Heart left ventricle (tissue), 16 donors: ENCODE measurements at regions not wholly inside any gene's neighbourhood (a gene's known extent, or its start where the extent isn't known, plus 50 kb on each side); places are given as distances from the start of the nearest gene placed in this dataset.

ENCODE experiments used
- ATAC-seq, 4 donors: fragments of 200-7000 bp; cut with Tn5 transposase; one replicate each; pipeline ENCODE4 v1.9.1; 2020 to 2022; ENCODE audit warnings: moderate library complexity in 4 of 4, mild to moderate bottlenecking in 3 of 4, moderate number of reproducible peaks in 1 of 4
- DNase-seq, 5 donors: peaks; one replicate each; pipeline ENCODE4 v3.0.0-alpha.2; 2020
- H3K27ac ChIP-seq, 12 donors: fragments of 200-600 bp; sonication (generic) in 4 of 12; one replicate each; pipeline versions ENCODE4 v1.5.0 to v1.8.0; 2016 to 2022; ENCODE audit warnings: mild to moderate bottlenecking in 2 of 12
- H3K27me3 ChIP-seq, 9 donors: fragments of 200-600 bp; sonication (generic) in 2 of 9; one replicate each; pipeline versions ENCODE4 v1.5.1 to v1.8.0; 2016 to 2022; ENCODE audit warnings: mild to moderate bottlenecking in 3 of 9
- H3K36me3 ChIP-seq, 9 donors: fragments of 200-600 bp; sonication (generic) in 2 of 9; one replicate each; pipeline versions ENCODE4 v1.5.0 to v1.8.0; 2018 to 2022; ENCODE audit warnings: mild to moderate bottlenecking in 2 of 9
- H3K4me1 ChIP-seq, 12 donors: fragments of 200-600 bp; sonication (generic) in 4 of 12; one replicate each; pipeline versions ENCODE4 v1.5.0 to v1.8.0; 2016 to 2022; ENCODE audit warnings: mild to moderate bottlenecking in 3 of 12
- H3K4me3 ChIP-seq, 12 donors: fragments of 200-600 bp; sonication (generic) in 4 of 12; one replicate each; pipeline versions ENCODE4 v1.5.0 to v1.8.0; 2017 to 2022; ENCODE audit warnings: mild to moderate bottlenecking in 9 of 12, moderate library complexity in 4 of 12
- H3K9me3 ChIP-seq, 12 donors: fragments of 200-600 bp; sonication (generic) in 4 of 12; one replicate each; pipeline versions ENCODE4 v1.5.0 to v1.8.0; 2016 to 2022; ENCODE audit warnings: mild to moderate bottlenecking in 1 of 12
- POLR2A ChIP-seq, 2 donors: fragments of 450-650 bp; IDR thresholded peaks; one replicate each; pipeline ENCODE4 v1.6.1; 2017; ENCODE audit warnings: antibody characterized with exemption in 2 of 2, mild to moderate bottlenecking in 2 of 2, moderate library complexity in 2 of 2
- WGBS, 4 donors: extraction: QIAGEN DNeasy Blood & Tissue Kit in 2 of 4; methylation state at CpG; one replicate each; pipeline versions ENCODE4 v1.1.5 to v1.1.7; 2013 to 2018; 5-methylcytosine and 5-hydroxymethylcytosine counted together
- intact Hi-C, 10 donors: fragments of 100-400 bp; cut with DNase I; formaldehyde crosslinking; loops; one replicate each; pipeline versions ENCODE4 v1.11.1 to v1.14.2; 2022
- TF ChIP-seq, protein P1 (sequence below), 12 donors: fragments of 200-600 bp; sonication (generic) in 4 of 12; IDR thresholded peaks; one replicate each; pipeline versions ENCODE4 v1.5.0 to v1.8.0; 2018 to 2022; ENCODE audit warnings: antibody characterized with exemption in 12 of 12, mild to moderate bottlenecking in 5 of 12
- donor health status: ischemic (EF 13 %, LVEDD 7.1; RV severe dilation, severe dysfunction).
- donor health status: healthy with polysubstance abuse.
- donor health status: DM: no; HTN: yes; CAD: no.
- donor health status: DM: no; HTN: no; CAD: no.
- donor health status: ischemic (EF 25% LVEDD 6.9; RV normal size, moderate dysfunction).
- donor health status: ischemic (EF 25% LVEDD 5.7; RV mildly dilated, moderate dysfunction).
- donor health status: healthy.
- donor health status: DM: yes; HTN: yes; CAD: no.
- donor health status: ischemic (EF 35%, LVEDD 5.7; RV mildly dilated, moderate dysfunction).
- donor health status: nonischemic (EF 11% LVEDD 7.7; RV severe dilation, severe dysfunction).
- donor health status: DM: yes; HTN: yes; CAD: no.
- donor health status: PGD.
- donor health status: ischemic (EF 29% LVEDD 5.4; RV normal size, mild dysfunction).
- donor health status: nonischemic (EF 23%, LVEDD 6.1; RV moderate dilation, normal function).

DNA sequence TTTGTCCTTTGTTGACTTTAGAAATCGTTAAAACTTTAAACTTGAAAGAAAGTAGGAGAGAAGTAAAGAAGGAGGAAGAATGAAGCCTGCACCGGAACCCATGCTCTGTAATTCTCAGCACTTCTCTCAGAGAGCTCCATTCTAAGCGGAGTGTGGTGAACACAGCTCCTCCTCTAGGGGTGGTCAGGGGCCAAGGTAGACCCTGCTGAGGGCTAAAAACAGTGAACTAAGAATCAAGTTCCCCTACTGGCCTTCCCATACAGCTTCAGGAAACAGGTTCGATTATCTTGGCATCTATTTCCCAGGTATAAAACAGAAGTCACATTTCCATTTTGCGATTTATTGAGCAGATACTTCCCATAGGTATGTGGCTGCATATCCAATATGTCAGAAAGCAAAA lies 92.7 kb upstream of the ASAP2 start:
- TF ChIP-seq POLR2A (IDR thresholded peaks at IDR 0.05), result no peak
- Histone ChIP-seq H3K9me3 (no peaks in the 10 kb centered on the region), H3K36me3 (no peaks in the 10 kb centered on the region), H3K4me3 (no peak overlapping the region), H3K27ac (no peak overlapping the region), H3K27me3 (no peaks in the 10 kb centered on the region), H3K4me1 (no peaks in the 10 kb centered on the region)
- intact Hi-C loops, result no loop called here
- ATAC-seq (no peak), DNase-seq (no peak)
- 66 to 91% (median 79%) methylated on average over 5 of the region's 5 CpGs for WGBS, 4 donors

DNA sequence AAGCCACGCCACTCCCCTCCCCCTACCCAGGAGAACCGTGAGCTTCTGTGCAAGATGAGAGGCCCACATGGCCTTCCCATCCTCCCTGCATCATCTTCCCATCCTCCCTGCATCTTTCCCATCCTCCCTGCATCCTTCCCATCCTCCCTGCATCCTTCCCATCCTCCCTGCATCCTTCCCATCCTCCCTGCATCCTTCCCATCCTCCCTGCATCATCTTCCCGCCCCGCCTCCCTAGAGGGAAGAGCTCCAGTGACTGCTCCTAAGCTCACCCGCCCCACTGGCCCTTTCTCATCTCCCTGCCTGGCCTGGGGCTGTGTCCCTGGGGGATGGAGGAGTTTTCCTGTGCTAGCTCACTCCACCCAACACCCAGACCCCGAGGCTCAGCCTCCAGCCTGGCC lies 93.3 kb upstream of the ASAP2 start:
- no peak for ATAC-seq
- peaks cover 0 to 4% (median under 1%) of the 10 kb centered on the region in 12 donors for H3K4me1 ChIP-seq
- TF ChIP-seq POLR2A (IDR thresholded peaks at IDR 0.05), result no peak
- TF ChIP-seq, protein P1, sequence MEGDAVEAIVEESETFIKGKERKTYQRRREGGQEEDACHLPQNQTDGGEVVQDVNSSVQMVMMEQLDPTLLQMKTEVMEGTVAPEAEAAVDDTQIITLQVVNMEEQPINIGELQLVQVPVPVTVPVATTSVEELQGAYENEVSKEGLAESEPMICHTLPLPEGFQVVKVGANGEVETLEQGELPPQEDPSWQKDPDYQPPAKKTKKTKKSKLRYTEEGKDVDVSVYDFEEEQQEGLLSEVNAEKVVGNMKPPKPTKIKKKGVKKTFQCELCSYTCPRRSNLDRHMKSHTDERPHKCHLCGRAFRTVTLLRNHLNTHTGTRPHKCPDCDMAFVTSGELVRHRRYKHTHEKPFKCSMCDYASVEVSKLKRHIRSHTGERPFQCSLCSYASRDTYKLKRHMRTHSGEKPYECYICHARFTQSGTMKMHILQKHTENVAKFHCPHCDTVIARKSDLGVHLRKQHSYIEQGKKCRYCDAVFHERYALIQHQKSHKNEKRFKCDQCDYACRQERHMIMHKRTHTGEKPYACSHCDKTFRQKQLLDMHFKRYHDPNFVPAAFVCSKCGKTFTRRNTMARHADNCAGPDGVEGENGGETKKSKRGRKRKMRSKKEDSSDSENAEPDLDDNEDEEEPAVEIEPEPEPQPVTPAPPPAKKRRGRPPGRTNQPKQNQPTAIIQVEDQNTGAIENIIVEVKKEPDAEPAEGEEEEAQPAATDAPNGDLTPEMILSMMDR (IDR thresholded peaks at IDR 0.05), result no peak
- H3K9me3 ChIP-seq, result no peaks in the 10 kb centered on the region
- H3K36me3 ChIP-seq, result no peaks in the 10 kb centered on the region
- no peak overlapping the region for H3K4me3 ChIP-seq
- intact Hi-C loops, result no loop called here
- WGBS, 4 donors, result 78 to 83% (median 80%) methylated on average over 6 of the region's 6 CpGs
- H3K27ac ChIP-seq, result no peak overlapping the region
- DNase-seq, result no peak
- no peaks in the 10 kb centered on the region for H3K27me3 ChIP-seq

DNA sequence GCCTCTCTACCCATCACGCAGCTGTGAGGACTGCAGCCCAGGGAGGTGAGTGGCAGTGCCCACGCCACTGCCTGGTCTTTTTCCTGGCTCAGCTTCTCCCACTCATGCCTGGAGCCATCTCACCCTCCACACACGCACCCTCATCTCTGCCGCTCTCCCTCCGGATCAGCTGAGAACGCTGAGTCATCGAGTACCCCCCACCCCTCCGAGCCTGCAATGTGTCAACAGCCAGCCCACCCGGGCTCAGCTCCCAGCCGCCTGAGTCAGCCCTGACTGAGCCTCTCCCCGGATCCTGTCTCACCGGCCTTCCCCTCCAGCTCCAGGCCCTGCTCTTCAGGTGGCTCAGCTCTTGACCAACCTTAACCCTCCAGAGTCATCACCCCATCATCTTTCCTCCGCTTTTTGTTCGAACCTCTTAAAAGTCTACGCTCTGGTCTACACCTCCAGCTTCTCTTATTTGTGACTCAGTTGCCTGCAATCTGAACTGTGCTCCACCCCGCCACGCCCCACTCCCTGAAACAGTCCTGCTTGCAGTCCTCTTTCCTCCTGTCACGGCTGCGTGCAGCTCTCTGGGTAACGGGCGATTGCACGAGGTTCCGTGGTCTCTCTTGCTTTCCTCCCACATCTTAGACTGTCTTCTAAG lies 94.4 kb upstream of the ASAP2 start:
- no peaks in the 10 kb centered on the region for H3K9me3 ChIP-seq
- H3K27me3 ChIP-seq, result no peaks in the 10 kb centered on the region
- intact Hi-C loops, result no loop called here
- no peaks in the 10 kb centered on the region for H3K36me3 ChIP-seq
- H3K4me1 ChIP-seq, result peaks cover 0 to 14% (median 6%) of the 10 kb centered on the region in 12 donors
- DNase-seq, result peak in 1 of 5 donors; percentile 50
- no peak overlapping the region for H3K27ac ChIP-seq
- peak; percentile 29 to 65 (median 48) for ATAC-seq
- H3K4me3 ChIP-seq, result no peak overlapping the region
- 64 to 75% (median 72%) methylated on average over 23 of the region's 23 CpGs for WGBS, 4 donors
- TF ChIP-seq POLR2A (IDR thresholded peaks at IDR 0.05), result no peak
- TF ChIP-seq, protein P1 (IDR thresholded peaks at IDR 0.05), result no peak

DNA sequence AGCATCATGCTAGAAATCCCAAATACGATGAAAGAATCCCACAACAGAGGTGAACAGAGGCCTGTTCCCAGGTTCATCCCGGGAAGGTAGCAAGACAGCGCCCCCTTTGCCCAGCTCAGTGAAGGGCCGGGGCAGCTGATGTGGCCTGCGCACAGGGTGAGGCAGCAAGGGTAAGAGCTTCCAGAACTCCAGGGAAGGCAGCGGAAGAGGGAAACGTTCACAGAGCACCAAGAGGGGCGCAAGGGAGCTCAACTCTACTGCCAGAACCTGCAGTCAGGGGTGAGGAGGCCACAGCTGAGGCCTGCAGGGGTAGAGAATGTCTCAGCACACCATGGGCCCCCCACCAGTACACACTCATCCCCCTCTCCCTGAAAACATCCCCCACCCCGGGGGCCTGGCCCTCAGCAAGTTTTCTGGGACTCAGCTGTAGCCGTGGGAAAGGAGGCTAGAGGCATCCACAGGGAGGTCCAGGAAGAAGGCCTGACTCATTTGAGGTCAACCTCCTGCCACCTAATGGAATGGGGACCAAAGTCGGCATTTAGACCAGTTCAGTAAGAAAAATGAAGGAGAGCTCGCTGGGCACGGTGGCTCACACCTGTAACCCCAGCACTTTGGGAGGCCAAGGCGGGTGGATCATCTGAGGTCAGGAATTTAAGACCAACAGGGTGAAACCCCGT lies 95.6 kb upstream of the ASAP2 start:
- 89 to 94% (median 93%) methylated on average over 15 of the region's 15 CpGs for WGBS, 4 donors
- Histone ChIP-seq H3K9me3 (no peaks in the 10 kb centered on the region), H3K27me3 (no peaks in the 10 kb centered on the region), H3K36me3 (no peaks in the 10 kb centered on the region), H3K4me3 (no peak overlapping the region), H3K4me1 (peaks cover 0 to 25% (median 7%) of the 10 kb centered on the region in 12 donors), H3K27ac (no peak overlapping the region)
- DNase-seq (no peak), ATAC-seq (no peak)
- intact Hi-C loops, result no loop called here
- TF ChIP-seq, protein P1 (IDR thresholded peaks at IDR 0.05), result peak in 2 of 12 donors; percentile 9 to 17
- no peak for TF ChIP-seq POLR2A (IDR thresholded peaks at IDR 0.05)
